ENCODE measurements at regions not wholly inside any gene's neighbourhood (a gene's known extent, or its start where the extent isn't known, plus 50 kb on each side); places are given as distances from the start of the nearest gene placed in this dataset.

DNA sequence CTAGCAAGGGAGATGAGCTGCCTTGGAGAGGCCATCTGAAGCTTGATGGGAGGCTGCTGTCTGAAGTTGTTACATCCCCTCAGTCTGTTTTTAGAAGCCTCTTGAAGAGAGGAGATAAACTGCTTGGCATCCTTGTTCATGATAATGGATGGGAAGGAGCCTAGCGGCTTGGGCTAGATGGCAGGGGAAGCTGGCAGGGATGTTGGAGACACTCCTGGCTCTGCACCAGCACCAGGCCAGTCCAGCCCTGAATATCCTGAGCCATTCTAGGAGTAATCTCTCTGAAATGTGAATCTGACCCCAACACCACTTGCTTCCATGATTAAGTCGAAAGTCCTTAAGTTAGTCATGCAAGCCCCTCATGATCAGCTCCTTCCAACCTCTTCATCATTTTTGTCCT is 310.5 kb downstream of the NSG2 start:
- TF ChIP-seq SPI1 (IDR thresholded peaks at IDR 0.05; ENCODE audit: low read depth, low read length) (no peak), TAF1 (IDR thresholded peaks at IDR 0.05; ENCODE audit: low read depth, low read length) (no peak), POU2F2 (IDR thresholded peaks at IDR 0.05; ENCODE audit: low read depth, low read length) (no peak), PAX5 (IDR thresholded peaks at IDR 0.05; ENCODE audit: insufficient read depth, low read length, severe bottlenecking) (no peak)
- no peak for DNase-seq (ENCODE audit: insufficient read length, low spot score)
- FAIRE-seq = no peak

DNA sequence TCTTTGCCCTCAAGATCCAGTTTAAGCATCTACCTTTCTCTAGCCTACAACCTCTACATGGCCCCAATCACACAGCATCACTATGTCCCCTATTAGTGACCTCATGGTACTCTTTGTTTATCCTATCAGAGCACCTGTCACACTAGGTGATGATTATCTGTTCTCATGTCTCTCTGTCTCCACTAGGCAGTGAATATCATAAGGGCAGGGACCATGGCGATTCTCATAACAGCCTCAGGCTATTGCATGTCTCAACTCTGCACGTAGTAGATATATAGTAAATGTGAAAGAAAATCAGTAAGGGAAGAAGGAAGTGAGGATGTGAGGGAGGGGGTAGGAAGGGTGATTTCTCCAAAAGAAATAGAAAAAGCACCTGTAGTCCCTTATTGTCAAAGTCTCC is 311.0 kb downstream of the NSG2 start:
- no peak for TF ChIP-seq POLR2A (IDR thresholded peaks at IDR 0.05; ENCODE audit: low read depth, low read length)
- no peak for TF ChIP-seq SPI1 (IDR thresholded peaks at IDR 0.05; ENCODE audit: low read depth, low read length)
- TF ChIP-seq PAX5 (IDR thresholded peaks at IDR 0.05; ENCODE audit: insufficient read depth, low read length, severe bottlenecking) = no peak
- TF ChIP-seq TAF1 (IDR thresholded peaks at IDR 0.05; ENCODE audit: low read depth, low read length) = no peak
- no peak for TF ChIP-seq POLR2AphosphoS5 (IDR thresholded peaks at IDR 0.05; ENCODE audit: low read depth, low read length)
- no peak for TF ChIP-seq POU2F2 (IDR thresholded peaks at IDR 0.05; ENCODE audit: low read depth, low read length)
- FAIRE-seq = no peak
- DNase-seq (ENCODE audit: insufficient read length, low spot score) = no peak

DNA sequence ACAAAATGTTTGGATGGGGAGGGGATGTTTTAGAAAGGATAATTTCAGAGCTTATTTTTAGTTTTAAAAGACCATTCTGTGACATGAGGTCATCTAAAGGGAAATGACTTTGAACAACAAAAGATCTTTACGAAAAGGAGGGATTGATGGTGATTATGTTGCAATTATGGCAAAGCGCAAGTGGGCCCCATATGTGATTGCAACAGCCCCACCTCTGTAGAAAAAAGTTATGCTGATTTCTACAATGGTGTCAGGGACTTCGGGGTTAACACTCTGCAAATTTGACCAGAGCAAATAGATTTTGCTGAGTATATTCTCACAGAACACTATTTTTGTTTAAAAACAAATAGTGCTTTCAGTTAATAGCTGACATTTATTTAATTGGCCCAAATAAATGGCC is 312.8 kb downstream of the NSG2 start:
- no peak for TF ChIP-seq TAF1 (IDR thresholded peaks at IDR 0.05; ENCODE audit: low read depth, low read length)
- no peak for TF ChIP-seq PAX5 (IDR thresholded peaks at IDR 0.05; ENCODE audit: insufficient read depth, low read length, severe bottlenecking)
- no peak for TF ChIP-seq POLR2AphosphoS5 (IDR thresholded peaks at IDR 0.05; ENCODE audit: low read depth, low read length)
- TF ChIP-seq SPI1 (IDR thresholded peaks at IDR 0.05; ENCODE audit: low read depth, low read length) = no peak
- no peak for TF ChIP-seq POU2F2 (IDR thresholded peaks at IDR 0.05; ENCODE audit: low read depth, low read length)
- no peak for TF ChIP-seq POLR2A (IDR thresholded peaks at IDR 0.05; ENCODE audit: low read depth, low read length)
- FAIRE-seq (no peak), DNase-seq (ENCODE audit: insufficient read length, low spot score) (no peak)

DNA sequence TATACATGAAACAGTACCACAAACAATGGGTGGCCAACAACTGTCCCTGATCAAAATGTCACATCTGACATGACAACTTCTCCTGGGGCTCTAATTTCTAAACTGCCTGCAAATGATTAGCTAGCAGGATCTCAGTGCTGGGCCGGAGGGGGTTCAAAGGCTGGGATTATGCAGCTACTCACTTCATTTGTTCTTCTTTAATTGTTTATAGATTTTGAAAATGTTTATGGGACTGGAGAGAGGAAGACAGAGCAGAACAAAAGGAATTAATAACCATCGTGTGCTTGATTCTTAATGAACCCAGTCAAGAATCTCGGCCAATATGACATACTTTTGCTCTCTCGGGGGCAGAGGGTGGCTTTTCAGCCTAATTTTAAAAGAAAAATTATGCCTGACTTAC is 313.6 kb downstream of the NSG2 start:
- DNase-seq (ENCODE audit: insufficient read length, low spot score) (no peak), FAIRE-seq (no peak)
- no peak for TF ChIP-seq POLR2AphosphoS5 (IDR thresholded peaks at IDR 0.05; ENCODE audit: low read depth, low read length)
- TF ChIP-seq POU2F2 (IDR thresholded peaks at IDR 0.05; ENCODE audit: low read depth, low read length) = no peak
- TF ChIP-seq SPI1 (IDR thresholded peaks at IDR 0.05; ENCODE audit: low read depth, low read length) = no peak
- no peak for TF ChIP-seq TAF1 (IDR thresholded peaks at IDR 0.05; ENCODE audit: low read depth, low read length)
- TF ChIP-seq PAX5 (IDR thresholded peaks at IDR 0.05; ENCODE audit: insufficient read depth, low read length, severe bottlenecking) = no peak
- no peak for TF ChIP-seq POLR2A (IDR thresholded peaks at IDR 0.05; ENCODE audit: low read depth, low read length)

DNA sequence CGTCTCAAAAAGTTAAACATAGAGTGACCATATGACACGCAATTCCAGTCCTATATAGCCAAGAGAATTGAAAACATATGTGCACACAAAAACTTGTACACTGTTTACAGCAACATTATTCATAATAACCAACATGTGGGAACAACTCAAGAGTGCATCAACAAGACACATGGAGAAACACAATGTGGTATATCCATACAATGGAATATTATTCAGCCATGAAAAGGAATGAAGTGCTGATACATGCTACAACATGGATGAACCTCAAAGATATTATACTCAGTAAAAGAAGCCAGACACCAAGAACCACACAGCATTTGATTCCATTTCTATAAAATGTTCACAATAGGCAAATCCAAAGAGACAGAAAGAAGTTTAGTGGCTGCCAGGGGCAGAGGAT is 317.0 kb downstream of the NSG2 start:
- no peak for TF ChIP-seq POLR2A (IDR thresholded peaks at IDR 0.05; ENCODE audit: low read depth, low read length)
- no peak for TF ChIP-seq POU2F2 (IDR thresholded peaks at IDR 0.05; ENCODE audit: low read depth, low read length)
- TF ChIP-seq POLR2AphosphoS5 (IDR thresholded peaks at IDR 0.05; ENCODE audit: low read depth, low read length) = no peak
- no peak for TF ChIP-seq PAX5 (IDR thresholded peaks at IDR 0.05; ENCODE audit: insufficient read depth, low read length, severe bottlenecking)
- no peak for TF ChIP-seq TAF1 (IDR thresholded peaks at IDR 0.05; ENCODE audit: low read depth, low read length)
- no peak for TF ChIP-seq SPI1 (IDR thresholded peaks at IDR 0.05; ENCODE audit: low read depth, low read length)
- DNase-seq (ENCODE audit: insufficient read length, low spot score) = no peak
- FAIRE-seq = no peak

DNA sequence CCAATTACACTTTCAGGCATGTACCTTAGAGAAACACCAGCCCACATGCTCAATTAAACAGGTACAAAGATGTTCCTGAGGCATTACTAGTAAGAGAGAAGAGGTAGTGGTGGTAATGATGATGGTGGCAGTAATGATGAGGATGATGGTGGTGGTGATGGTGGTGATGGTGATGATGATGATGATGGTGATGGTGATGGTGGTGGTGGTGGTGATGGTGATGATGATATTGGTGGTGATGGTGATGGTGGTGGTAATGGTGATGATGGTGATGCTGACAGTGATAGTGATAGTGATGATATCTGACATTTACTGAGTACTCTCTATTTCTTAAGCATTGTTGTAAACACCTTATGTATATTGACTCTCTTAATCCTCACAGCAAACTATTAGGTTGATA is 318.4 kb downstream of the NSG2 start:
- no peak for FAIRE-seq
- TF ChIP-seq POLR2A (IDR thresholded peaks at IDR 0.05; ENCODE audit: low read depth, low read length) (no peak), POU2F2 (IDR thresholded peaks at IDR 0.05; ENCODE audit: low read depth, low read length) (no peak), POLR2AphosphoS5 (IDR thresholded peaks at IDR 0.05; ENCODE audit: low read depth, low read length) (no peak), TAF1 (IDR thresholded peaks at IDR 0.05; ENCODE audit: low read depth, low read length) (no peak), PAX5 (IDR thresholded peaks at IDR 0.05; ENCODE audit: insufficient read depth, low read length, severe bottlenecking) (no peak), SPI1 (IDR thresholded peaks at IDR 0.05; ENCODE audit: low read depth, low read length) (no peak)
- no peak for DNase-seq (ENCODE audit: insufficient read length, low spot score)

DNA sequence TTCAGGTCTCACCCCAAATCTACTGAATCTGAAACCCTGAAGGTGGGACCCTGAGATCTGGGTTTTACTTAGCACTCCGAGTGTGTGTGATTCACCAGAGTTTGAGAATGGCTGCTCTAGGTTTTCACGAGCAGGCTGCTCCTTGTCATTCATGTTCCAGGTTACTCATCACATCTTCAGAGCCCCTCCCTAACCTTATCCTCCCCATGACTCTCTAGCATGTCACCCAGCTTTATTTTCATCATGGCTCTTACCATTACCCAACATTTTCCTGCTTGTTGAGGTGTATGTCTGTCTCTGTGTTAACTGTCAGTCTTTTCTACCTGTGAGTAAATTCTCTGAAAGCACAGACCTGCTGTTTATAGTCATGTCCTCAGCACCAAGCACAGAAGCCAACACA is 319.2 kb downstream of the NSG2 start:
- DNase-seq (ENCODE audit: insufficient read length, low spot score) (no peak), FAIRE-seq (no peak)
- TF ChIP-seq PAX5 (IDR thresholded peaks at IDR 0.05; ENCODE audit: insufficient read depth, low read length, severe bottlenecking) = no peak
- no peak for TF ChIP-seq POU2F2 (IDR thresholded peaks at IDR 0.05; ENCODE audit: low read depth, low read length)
- no peak for TF ChIP-seq TAF1 (IDR thresholded peaks at IDR 0.05; ENCODE audit: low read depth, low read length)
- no peak for TF ChIP-seq POLR2AphosphoS5 (IDR thresholded peaks at IDR 0.05; ENCODE audit: low read depth, low read length)
- no peak for TF ChIP-seq SPI1 (IDR thresholded peaks at IDR 0.05; ENCODE audit: low read depth, low read length)
- TF ChIP-seq POLR2A (IDR thresholded peaks at IDR 0.05; ENCODE audit: low read depth, low read length) = no peak

DNA sequence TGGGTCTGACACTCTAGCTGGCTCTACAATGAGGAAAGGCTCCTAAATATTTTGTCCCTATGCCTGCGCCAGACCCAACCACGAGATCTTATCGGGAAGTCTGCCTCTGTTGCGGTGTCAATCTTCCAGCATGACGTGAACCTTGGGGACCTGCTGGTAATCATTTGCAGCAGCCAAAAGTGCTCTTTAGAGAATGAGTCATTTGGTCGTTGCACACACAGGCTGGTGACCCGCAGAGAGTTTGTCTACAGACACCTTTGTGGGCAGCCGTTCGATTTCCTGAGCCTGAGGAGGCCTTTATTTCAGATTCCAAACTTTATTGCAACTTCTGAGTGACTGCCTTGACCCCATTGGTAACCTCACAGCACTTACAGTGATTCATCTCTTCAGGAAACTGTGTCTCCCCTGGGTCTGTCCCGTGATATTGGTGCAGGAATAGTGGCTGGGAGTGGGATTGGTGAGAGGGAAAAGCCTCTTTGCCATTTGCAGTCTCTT is 326.1 kb downstream of the NSG2 start:
- TF ChIP-seq POU2F2 (IDR thresholded peaks at IDR 0.05; ENCODE audit: low read depth, low read length) (no peak), POLR2A (IDR thresholded peaks at IDR 0.05; ENCODE audit: low read depth, low read length) (no peak), TAF1 (IDR thresholded peaks at IDR 0.05; ENCODE audit: low read depth, low read length) (no peak), PAX5 (IDR thresholded peaks at IDR 0.05; ENCODE audit: insufficient read depth, low read length, severe bottlenecking) (no peak), POLR2AphosphoS5 (IDR thresholded peaks at IDR 0.05; ENCODE audit: low read depth, low read length) (no peak), SPI1 (IDR thresholded peaks at IDR 0.05; ENCODE audit: low read depth, low read length) (no peak)
- FAIRE-seq (no peak), DNase-seq (ENCODE audit: insufficient read length, low spot score) (no peak)

DNA sequence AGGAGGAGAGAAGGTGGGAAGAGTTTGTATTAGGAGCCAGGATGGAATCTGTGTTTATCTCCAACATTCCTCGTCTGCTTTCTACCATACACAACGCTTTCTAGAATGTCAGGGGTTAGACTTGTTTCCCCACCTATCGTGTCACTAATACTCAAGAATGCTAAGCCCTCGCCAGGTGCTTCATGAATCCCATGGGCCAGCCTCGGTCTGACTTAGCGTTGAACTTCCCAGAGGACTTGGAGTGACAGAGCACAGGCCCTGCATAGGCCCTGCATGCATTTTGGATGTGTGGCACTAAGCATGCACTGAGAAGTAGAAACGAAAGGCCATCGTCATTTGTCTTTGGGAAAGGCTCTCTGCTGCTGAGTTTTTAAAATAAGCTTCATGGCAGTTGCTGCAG is 328.7 kb downstream of the NSG2 start:
- FAIRE-seq (no peak), DNase-seq (ENCODE audit: insufficient read length, low spot score) (no peak)
- TF ChIP-seq POU2F2 (IDR thresholded peaks at IDR 0.05; ENCODE audit: low read depth, low read length) = no peak
- TF ChIP-seq TAF1 (IDR thresholded peaks at IDR 0.05; ENCODE audit: low read depth, low read length) = no peak
- TF ChIP-seq SPI1 (IDR thresholded peaks at IDR 0.05; ENCODE audit: low read depth, low read length) = no peak
- no peak for TF ChIP-seq PAX5 (IDR thresholded peaks at IDR 0.05; ENCODE audit: insufficient read depth, low read length, severe bottlenecking)
- TF ChIP-seq POLR2AphosphoS5 (IDR thresholded peaks at IDR 0.05; ENCODE audit: low read depth, low read length) = no peak
- TF ChIP-seq POLR2A (IDR thresholded peaks at IDR 0.05; ENCODE audit: low read depth, low read length) = no peak

DNA sequence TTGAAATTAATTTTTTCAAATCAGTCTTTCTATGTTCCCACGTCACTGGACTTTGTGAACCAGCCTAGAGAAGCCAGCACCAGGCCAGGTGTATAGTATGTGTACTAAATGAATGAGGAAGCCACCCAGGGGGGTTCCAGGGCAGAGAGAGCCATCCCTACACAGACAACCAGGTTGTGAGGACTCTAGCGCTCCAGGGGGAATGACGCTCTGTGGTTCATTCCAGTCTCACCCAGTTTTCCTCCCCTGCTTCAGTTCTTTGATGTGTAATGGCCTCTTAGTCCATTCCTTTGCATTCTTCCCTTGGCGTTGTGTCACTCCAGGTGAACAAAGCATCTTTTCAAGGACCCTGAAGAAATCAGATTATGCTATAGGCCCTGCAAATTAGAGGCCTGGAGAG is 330.6 kb downstream of the NSG2 start:
- FAIRE-seq (no peak), DNase-seq (ENCODE audit: insufficient read length, low spot score) (no peak)
- no peak for TF ChIP-seq POU2F2 (IDR thresholded peaks at IDR 0.05; ENCODE audit: low read depth, low read length)
- TF ChIP-seq POLR2AphosphoS5 (IDR thresholded peaks at IDR 0.05; ENCODE audit: low read depth, low read length) = no peak
- no peak for TF ChIP-seq SPI1 (IDR thresholded peaks at IDR 0.05; ENCODE audit: low read depth, low read length)
- no peak for TF ChIP-seq PAX5 (IDR thresholded peaks at IDR 0.05; ENCODE audit: insufficient read depth, low read length, severe bottlenecking)
- TF ChIP-seq POLR2A (IDR thresholded peaks at IDR 0.05; ENCODE audit: low read depth, low read length) = no peak
- TF ChIP-seq TAF1 (IDR thresholded peaks at IDR 0.05; ENCODE audit: low read depth, low read length) = no peak

All from GM12891 (cell line).